ENCODE measurements at regions not wholly inside any gene's neighbourhood (a gene's known extent, or its start where the extent isn't known, plus 50 kb on each side); places are given as distances from the start of the nearest gene placed in this dataset.

DNA sequence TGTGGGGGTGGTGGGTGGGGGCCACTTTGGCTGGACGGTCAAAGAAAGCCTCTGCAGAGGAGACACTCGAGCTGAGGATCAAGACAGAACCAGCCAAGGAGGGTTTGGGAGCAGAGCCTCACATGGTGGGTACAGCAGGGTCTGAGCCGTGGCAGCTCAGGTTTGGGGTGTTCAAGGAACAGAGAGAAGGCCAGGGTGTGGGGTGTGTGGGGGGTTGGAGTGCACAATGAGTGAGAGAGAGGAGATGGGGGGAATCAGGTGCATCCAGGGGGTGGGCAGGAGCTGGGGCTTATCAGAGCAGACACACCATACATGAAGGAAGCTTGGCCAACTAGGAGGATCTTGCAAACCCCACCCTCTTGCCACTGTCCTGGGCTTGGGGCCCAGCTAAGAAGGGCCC, 140.0 kb downstream of the NSG2 start:
- H3K27me3 Mint-ChIP-seq, result peaks cover 11% of the 10 kb centered on the region
- no peak overlapping the region for H3K4me3 Mint-ChIP-seq
- no peaks in the 10 kb centered on the region for H3K36me3 Mint-ChIP-seq
- no peak overlapping the region for H3K27ac Mint-ChIP-seq
- H3K9me3 Mint-ChIP-seq, result no peaks in the 10 kb centered on the region
- no peak for DNase-seq
- no peaks in the 10 kb centered on the region for H3K4me1 Mint-ChIP-seq

DNA sequence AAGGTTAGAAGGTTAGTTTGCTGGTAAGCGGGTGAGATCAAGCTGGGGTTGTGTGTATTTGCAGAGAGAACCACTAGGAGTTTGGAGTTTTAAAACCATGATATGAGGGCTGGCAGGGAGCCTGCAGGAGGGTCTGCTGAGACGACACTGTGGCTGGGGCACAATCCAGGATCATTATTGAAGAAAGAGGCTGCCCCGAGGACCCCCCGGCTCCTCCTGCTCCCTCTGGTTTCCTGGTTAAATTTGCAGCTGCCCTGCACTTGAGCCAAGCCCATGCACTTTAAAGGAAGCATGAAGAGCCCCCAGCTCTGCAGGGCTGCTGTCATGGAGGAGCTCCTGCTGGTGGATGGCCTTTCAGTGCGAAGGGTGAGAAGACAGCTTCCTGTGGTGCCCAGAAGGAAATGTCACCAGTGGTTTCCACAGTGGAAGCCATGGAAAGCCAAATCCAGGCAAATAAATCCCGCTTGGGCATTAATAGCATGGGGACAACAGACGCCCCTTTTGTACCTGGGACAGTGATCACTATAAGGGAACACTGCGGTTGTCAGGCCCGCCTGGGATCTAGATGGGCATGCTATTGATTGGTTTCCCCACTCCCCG, 140.7 kb downstream of the NSG2 start:
- H3K27me3 Mint-ChIP-seq, result peaks cover 8% of the 10 kb centered on the region
- H3K4me1 Mint-ChIP-seq, result no peaks in the 10 kb centered on the region
- no peak overlapping the region for H3K27ac Mint-ChIP-seq
- no peak for DNase-seq
- H3K36me3 Mint-ChIP-seq, result no peaks in the 10 kb centered on the region
- H3K4me3 Mint-ChIP-seq, result no peak overlapping the region
- no peaks in the 10 kb centered on the region for H3K9me3 Mint-ChIP-seq

- H3K4me3 Mint-ChIP-seq, result no peak overlapping the region
- no peaks in the 10 kb centered on the region for H3K36me3 Mint-ChIP-seq
- H3K4me1 Mint-ChIP-seq, result no peaks in the 10 kb centered on the region
- H3K9me3 Mint-ChIP-seq, result no peaks in the 10 kb centered on the region
- H3K27ac Mint-ChIP-seq, result no peak overlapping the region
- no peak for DNase-seq
- H3K27me3 Mint-ChIP-seq, result peaks cover 8% of the 10 kb centered on the region
Observed at GRCh38 chr5:174187001-174187400, 141.5 kb downstream of the NSG2 start.

- Mint-ChIP-seq H3K9me3 (no peaks in the 10 kb centered on the region), H3K4me3 (no peak overlapping the region), H3K27me3 (peaks cover 8% of the 10 kb centered on the region), H3K36me3 (no peaks in the 10 kb centered on the region), H3K27ac (no peak overlapping the region), H3K4me1 (no peaks in the 10 kb centered on the region)
- no peak for DNase-seq
Observed at GRCh38 chr5:174187481-174187880, 142.0 kb downstream of the NSG2 start.

GRCh38 chr5:174188295-174188694, 142.8 kb downstream of the NSG2 start:
- Mint-ChIP-seq H3K4me3 (no peak overlapping the region), H3K27me3 (peaks cover 8% of the 10 kb centered on the region), H3K27ac (no peak overlapping the region), H3K9me3 (no peaks in the 10 kb centered on the region), H3K4me1 (no peaks in the 10 kb centered on the region), H3K36me3 (no peaks in the 10 kb centered on the region)
- DNase-seq, result no peak

GRCh38 chr5:174189654-174190541, 144.4 kb downstream of the NSG2 start:
- Mint-ChIP-seq H3K9me3 (no peaks in the 10 kb centered on the region), H3K27me3 (peaks cover 8% of the 10 kb centered on the region), H3K4me3 (no peak overlapping the region), H3K36me3 (no peaks in the 10 kb centered on the region), H3K4me1 (no peaks in the 10 kb centered on the region), H3K27ac (no peak overlapping the region)
- no peak for DNase-seq

DNA sequence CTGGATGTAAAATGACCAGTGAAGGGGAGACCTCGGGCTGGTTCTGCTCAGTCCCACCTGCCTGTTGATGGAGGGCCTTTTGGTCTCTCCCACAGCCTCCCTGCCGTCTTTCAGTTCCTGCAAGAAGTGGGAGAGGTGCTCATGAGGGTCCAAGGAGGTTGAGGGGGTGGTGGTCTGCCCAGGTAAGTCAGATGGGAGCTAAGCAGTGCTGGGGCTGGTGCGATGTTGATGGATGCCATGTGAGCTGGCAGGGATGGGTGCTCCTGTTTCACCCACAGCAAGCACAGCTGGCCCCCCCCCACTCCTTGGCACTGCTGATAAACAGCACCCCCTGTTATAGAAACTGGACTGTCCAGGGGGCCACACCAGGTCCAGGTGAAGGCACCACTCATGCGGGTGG, 145.6 kb downstream of the NSG2 start:
- no peaks in the 10 kb centered on the region for H3K9me3 Mint-ChIP-seq
- peaks cover 3% of the 10 kb centered on the region for H3K27me3 Mint-ChIP-seq
- no peak overlapping the region for H3K27ac Mint-ChIP-seq

GRCh38 chr5:174191850-174192655, 146.5 kb downstream of the NSG2 start:
- no peaks in the 10 kb centered on the region for H3K9me3 Mint-ChIP-seq
- no peak overlapping the region for H3K27ac Mint-ChIP-seq
- H3K36me3 Mint-ChIP-seq, result no peaks in the 10 kb centered on the region
- H3K4me3 Mint-ChIP-seq, result no peak overlapping the region
- no peak for DNase-seq
- peaks cover 3% of the 10 kb centered on the region for H3K27me3 Mint-ChIP-seq
- no peaks in the 10 kb centered on the region for H3K4me1 Mint-ChIP-seq

More for the DNA sequence above, 145.6 kb downstream of the NSG2 start:
- H3K36me3 Mint-ChIP-seq, result no peaks in the 10 kb centered on the region
- no peak overlapping the region for H3K4me3 Mint-ChIP-seq
- no peak for DNase-seq
- no peaks in the 10 kb centered on the region for H3K4me1 Mint-ChIP-seq

GRCh38 chr5:174192901-174193300, 147.4 kb downstream of the NSG2 start:
- H3K27ac Mint-ChIP-seq, result no peak overlapping the region
- no peaks in the 10 kb centered on the region for H3K36me3 Mint-ChIP-seq
- no peak overlapping the region for H3K4me3 Mint-ChIP-seq
- H3K4me1 Mint-ChIP-seq, result no peaks in the 10 kb centered on the region
- no peaks in the 10 kb centered on the region for H3K9me3 Mint-ChIP-seq
- DNase-seq, result no peak
- peaks cover 3% of the 10 kb centered on the region for H3K27me3 Mint-ChIP-seq

GRCh38 chr5:174195517-174195916, 150.0 kb downstream of the NSG2 start:
- Mint-ChIP-seq H3K27me3 (no peaks in the 10 kb centered on the region), H3K9me3 (no peaks in the 10 kb centered on the region), H3K4me3 (no peak overlapping the region)

GRCh38 chr5:174197929-174198328, 152.4 kb downstream of the NSG2 start:
- Mint-ChIP-seq H3K4me1 (no peaks in the 10 kb centered on the region), H3K27ac (no peak overlapping the region), H3K36me3 (no peaks in the 10 kb centered on the region), H3K4me3 (no peak overlapping the region), H3K9me3 (no peaks in the 10 kb centered on the region), H3K27me3 (no peaks in the 10 kb centered on the region)
- DNase-seq, result no peak

More at GRCh38 chr5:174195517-174195916, 150.0 kb downstream of the NSG2 start:
- Mint-ChIP-seq H3K4me1 (no peaks in the 10 kb centered on the region), H3K27ac (no peak overlapping the region), H3K36me3 (no peaks in the 10 kb centered on the region)
- no peak for DNase-seq

DNA sequence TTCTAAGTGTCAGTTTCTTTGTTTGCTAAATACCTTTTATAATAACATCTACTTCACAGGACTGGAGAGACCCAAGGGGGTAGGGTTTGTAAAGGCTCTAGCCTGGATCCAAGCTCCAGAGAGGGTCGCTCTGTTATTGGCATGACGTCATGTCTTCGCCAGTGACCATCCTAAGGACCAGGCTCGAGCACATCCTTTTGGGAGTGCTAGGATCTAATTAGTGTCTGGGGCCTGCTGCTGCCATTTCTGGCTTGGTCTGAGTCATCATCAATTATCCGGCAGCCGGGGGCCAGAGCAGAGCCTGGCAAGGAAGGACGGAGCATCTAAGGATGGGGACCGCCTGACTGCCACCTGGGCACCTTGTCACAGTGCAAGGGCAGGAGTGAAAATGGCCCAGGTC, 153.0 kb downstream of the NSG2 start:
- Mint-ChIP-seq H3K36me3 (no peaks in the 10 kb centered on the region), H3K9me3 (no peaks in the 10 kb centered on the region), H3K4me1 (no peaks in the 10 kb centered on the region), H3K27me3 (no peaks in the 10 kb centered on the region), H3K4me3 (no peak overlapping the region), H3K27ac (no peak overlapping the region)
- no peak for DNase-seq

GRCh38 chr5:174202996-174203395, 157.5 kb downstream of the NSG2 start:
- DNase-seq, result no peak
- no peaks in the 10 kb centered on the region for H3K36me3 Mint-ChIP-seq
- no peaks in the 10 kb centered on the region for H3K4me1 Mint-ChIP-seq
- H3K27me3 Mint-ChIP-seq, result peaks cover 8% of the 10 kb centered on the region
- H3K27ac Mint-ChIP-seq, result no peak overlapping the region
- no peaks in the 10 kb centered on the region for H3K9me3 Mint-ChIP-seq
- H3K4me3 Mint-ChIP-seq, result no peak overlapping the region

- Mint-ChIP-seq H3K27me3 (peaks cover 8% of the 10 kb centered on the region), H3K36me3 (no peaks in the 10 kb centered on the region), H3K4me3 (no peak overlapping the region), H3K4me1 (no peaks in the 10 kb centered on the region), H3K9me3 (no peaks in the 10 kb centered on the region), H3K27ac (no peak overlapping the region)
- DNase-seq, result no peak
Observed at GRCh38 chr5:174204535-174205313, 159.2 kb downstream of the NSG2 start.

DNA sequence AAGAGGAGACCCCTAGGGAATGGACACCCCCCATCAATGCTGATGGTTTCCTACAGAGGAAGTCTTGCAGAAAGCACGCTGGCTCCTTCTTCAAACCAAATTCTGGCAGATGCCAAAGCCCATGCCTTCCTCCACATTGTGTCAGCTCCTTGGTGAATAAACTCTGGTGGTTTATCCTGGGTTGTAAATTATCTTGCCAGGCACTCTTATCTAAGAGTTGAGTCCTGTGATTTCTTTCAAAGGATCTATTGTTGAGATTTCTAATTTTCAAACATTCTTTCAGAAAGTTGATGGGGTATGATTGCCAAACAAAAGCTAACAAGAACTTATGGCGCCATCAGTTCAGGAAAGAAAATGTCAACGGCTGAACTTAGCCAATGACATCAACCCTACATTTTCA, 160.4 kb downstream of the NSG2 start:
- no peak for DNase-seq
- H3K4me1 Mint-ChIP-seq, result no peaks in the 10 kb centered on the region
- no peaks in the 10 kb centered on the region for H3K9me3 Mint-ChIP-seq
- no peak overlapping the region for H3K4me3 Mint-ChIP-seq
- H3K27ac Mint-ChIP-seq, result no peak overlapping the region
- H3K36me3 Mint-ChIP-seq, result no peaks in the 10 kb centered on the region
- H3K27me3 Mint-ChIP-seq, result peaks cover 8% of the 10 kb centered on the region

All from activated naive CD8-positive, alpha-beta T cell treated with anti-CD3 and anti-CD28 coated beads for 36 hours (primary cell).